ENCODE measurements at regions not wholly inside any gene's neighbourhood (a gene's known extent, or its start where the extent isn't known, plus 50 kb on each side); places are given as distances from the start of the nearest gene placed in this dataset.
A peak's percentile ranks its signal among the peaks of the same experiment; 100 is the strongest.

DNA sequence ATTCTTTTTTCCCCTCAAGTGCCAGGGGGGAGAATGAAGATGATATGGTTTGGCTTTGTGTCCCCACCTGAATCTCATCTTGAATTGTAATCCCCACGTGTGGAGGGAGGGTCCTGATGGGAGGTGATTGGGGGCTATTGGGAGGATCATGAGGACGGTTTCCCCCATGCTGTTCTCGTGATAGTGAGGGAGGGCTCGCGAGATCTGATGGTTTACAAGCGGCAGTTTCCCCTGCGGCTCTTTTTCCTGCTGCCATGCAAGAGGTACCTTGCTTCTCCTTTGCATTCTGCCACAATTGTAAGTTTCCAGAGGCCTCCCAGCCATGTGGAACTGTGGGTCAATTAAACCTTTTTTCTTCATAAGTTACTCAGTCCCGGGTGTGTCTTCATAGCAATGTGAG lies 173.7 kb downstream of the CAND1 start:
- Histone ChIP-seq H3K4me3 (ENCODE audit: low read depth, low read length) (no peak overlapping the region), H3K27ac (no peak overlapping the region), H3K79me2 (no peaks in the 10 kb centered on the region), H3K36me3 (ENCODE audit: control insufficient read depth, insufficient read depth, low read length) (no peaks in the 10 kb centered on the region), H3K4me2 (ENCODE audit: low read length) (peak overlapping the region; percentile 64), H3K9me3 (ENCODE audit: control insufficient read depth, low read length) (no peaks in the 10 kb centered on the region), H3K9ac (no peak overlapping the region), H3K4me1 (peaks cover 12% of the 10 kb centered on the region), H3K27me3 (ENCODE audit: control insufficient read depth, insufficient read depth, low read length) (no peaks in the 10 kb centered on the region), H2AFZ (peak overlapping the region; percentile 91)
- TF ChIP-seq, protein P1, sequence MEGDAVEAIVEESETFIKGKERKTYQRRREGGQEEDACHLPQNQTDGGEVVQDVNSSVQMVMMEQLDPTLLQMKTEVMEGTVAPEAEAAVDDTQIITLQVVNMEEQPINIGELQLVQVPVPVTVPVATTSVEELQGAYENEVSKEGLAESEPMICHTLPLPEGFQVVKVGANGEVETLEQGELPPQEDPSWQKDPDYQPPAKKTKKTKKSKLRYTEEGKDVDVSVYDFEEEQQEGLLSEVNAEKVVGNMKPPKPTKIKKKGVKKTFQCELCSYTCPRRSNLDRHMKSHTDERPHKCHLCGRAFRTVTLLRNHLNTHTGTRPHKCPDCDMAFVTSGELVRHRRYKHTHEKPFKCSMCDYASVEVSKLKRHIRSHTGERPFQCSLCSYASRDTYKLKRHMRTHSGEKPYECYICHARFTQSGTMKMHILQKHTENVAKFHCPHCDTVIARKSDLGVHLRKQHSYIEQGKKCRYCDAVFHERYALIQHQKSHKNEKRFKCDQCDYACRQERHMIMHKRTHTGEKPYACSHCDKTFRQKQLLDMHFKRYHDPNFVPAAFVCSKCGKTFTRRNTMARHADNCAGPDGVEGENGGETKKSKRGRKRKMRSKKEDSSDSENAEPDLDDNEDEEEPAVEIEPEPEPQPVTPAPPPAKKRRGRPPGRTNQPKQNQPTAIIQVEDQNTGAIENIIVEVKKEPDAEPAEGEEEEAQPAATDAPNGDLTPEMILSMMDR (IDR thresholded peaks at IDR 0.05), result no peak

DNA sequence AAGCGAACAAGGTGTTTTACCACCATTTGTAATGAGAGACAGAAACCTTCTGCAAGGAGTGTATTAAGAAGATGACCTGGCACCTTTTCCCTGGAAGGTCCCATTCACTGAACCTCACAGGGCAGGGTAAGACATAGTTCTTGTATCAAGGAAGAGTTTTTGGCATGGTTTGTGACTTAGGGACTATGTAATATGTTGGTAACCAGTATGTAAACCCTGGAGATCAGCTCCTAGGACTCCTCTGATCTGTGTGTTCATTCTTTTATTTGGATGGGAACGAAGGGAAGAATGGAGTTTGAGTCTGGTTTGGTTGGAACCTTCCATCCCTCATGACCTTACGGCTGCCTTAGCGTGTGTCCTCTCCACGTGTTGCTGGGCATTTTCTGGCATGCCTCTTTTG lies 175.4 kb downstream of the CAND1 start:
- H3K4me3 ChIP-seq (ENCODE audit: low read depth, low read length), result no peak overlapping the region
- no peak overlapping the region for H3K4me2 ChIP-seq (ENCODE audit: low read length)
- no peaks in the 10 kb centered on the region for H3K9me3 ChIP-seq (ENCODE audit: control insufficient read depth, low read length)
- H3K4me1 ChIP-seq, result peaks cover 12% of the 10 kb centered on the region
- H3K9ac ChIP-seq, result no peak overlapping the region
- no peaks in the 10 kb centered on the region for H3K27me3 ChIP-seq (ENCODE audit: control insufficient read depth, insufficient read depth, low read length)
- no peak overlapping the region for H3K27ac ChIP-seq
- H3K79me2 ChIP-seq, result no peaks in the 10 kb centered on the region
- TF ChIP-seq, protein P1 (IDR thresholded peaks at IDR 0.05), result no peak
- no peaks in the 10 kb centered on the region for H3K36me3 ChIP-seq (ENCODE audit: control insufficient read depth, insufficient read depth, low read length)
- H2AFZ ChIP-seq, result no peak overlapping the region

DNA sequence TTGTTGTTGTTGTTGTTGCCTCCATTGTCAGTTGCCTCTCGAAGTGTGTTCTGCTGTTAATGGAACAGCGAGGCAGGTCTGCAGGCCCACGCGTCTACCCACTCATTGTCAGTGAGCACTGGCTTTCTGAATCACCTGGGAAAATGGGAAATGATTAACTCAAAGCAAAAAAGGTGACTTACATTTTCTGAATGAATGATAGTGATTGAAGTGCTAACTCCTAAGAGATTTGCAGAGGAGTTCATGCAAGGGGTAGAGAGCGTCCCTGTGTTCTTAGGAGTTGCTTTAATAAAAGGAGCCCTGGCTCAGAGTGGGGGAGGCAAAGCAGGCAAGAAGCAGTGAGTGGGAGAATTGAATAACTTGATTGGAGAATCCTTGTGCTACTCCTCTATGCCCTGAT lies 177.6 kb downstream of the CAND1 start:
- Histone ChIP-seq H3K4me2 (ENCODE audit: low read length) (no peak overlapping the region), H3K9me3 (ENCODE audit: control insufficient read depth, low read length) (no peaks in the 10 kb centered on the region), H3K27me3 (ENCODE audit: control insufficient read depth, insufficient read depth, low read length) (no peaks in the 10 kb centered on the region), H3K4me1 (peaks cover 6% of the 10 kb centered on the region), H3K27ac (no peak overlapping the region), H3K36me3 (ENCODE audit: control insufficient read depth, insufficient read depth, low read length) (no peaks in the 10 kb centered on the region), H3K4me3 (ENCODE audit: low read depth, low read length) (no peak overlapping the region), H3K9ac (no peak overlapping the region), H2AFZ (no peak overlapping the region), H3K79me2 (no peaks in the 10 kb centered on the region)
- TF ChIP-seq, protein P1 (IDR thresholded peaks at IDR 0.05), result no peak

DNA sequence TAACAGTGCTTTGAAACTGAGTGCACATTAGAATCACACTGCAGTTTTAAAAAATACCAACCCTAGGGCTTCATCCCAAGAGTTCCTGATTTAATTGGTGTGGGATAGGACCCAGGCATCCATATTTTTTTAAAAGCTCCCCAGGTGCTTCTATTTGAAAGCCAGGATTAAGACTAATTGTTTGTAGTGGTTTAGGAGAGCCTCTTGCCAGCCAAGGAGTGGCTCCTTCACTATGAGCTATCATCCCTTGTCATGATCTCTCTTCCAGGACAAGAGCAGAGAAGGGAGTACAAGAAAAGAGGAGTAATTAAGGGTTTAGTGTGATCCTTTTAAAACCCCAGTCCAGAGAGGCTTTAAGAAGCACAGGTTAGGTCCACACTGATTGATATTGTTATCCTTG lies 178.0 kb downstream of the CAND1 start:
- H3K4me3 ChIP-seq (ENCODE audit: low read depth, low read length), result no peak overlapping the region
- no peaks in the 10 kb centered on the region for H3K36me3 ChIP-seq (ENCODE audit: control insufficient read depth, insufficient read depth, low read length)
- no peak overlapping the region for H3K27ac ChIP-seq
- no peak overlapping the region for H3K4me2 ChIP-seq (ENCODE audit: low read length)
- H3K4me1 ChIP-seq, result peaks cover 3% of the 10 kb centered on the region
- no peaks in the 10 kb centered on the region for H3K27me3 ChIP-seq (ENCODE audit: control insufficient read depth, insufficient read depth, low read length)
- H3K9ac ChIP-seq, result no peak overlapping the region
- no peak overlapping the region for H2AFZ ChIP-seq
- no peaks in the 10 kb centered on the region for H3K9me3 ChIP-seq (ENCODE audit: control insufficient read depth, low read length)
- no peaks in the 10 kb centered on the region for H3K79me2 ChIP-seq
- TF ChIP-seq, protein P1 (IDR thresholded peaks at IDR 0.05), result no peak

DNA sequence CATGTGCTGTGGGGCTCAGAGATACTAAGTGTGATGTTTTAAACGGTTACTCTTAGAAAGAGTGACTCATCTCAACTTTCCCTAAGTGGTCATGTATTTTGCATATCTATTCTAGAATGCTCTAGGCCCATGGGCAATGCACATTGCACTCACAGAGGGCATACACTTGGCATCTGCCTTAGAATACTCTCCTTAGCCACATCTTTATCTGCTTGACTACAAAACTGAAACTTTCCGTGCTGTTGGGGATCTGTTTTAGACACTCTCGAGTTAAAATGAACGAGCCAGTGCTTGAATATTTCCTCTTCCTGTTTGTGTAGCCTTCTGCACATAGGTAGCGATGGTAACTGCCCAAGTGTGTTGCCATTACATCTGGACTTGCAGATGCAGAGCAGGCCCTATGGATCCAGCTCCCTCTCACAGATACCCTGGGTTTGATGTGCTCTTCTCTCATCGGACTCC lies 180.5 kb downstream of the CAND1 start:
- H3K4me3 ChIP-seq (ENCODE audit: low read depth, low read length), result no peak overlapping the region
- H3K27me3 ChIP-seq (ENCODE audit: control insufficient read depth, insufficient read depth, low read length), result no peaks in the 10 kb centered on the region
- H3K9me3 ChIP-seq (ENCODE audit: control insufficient read depth, low read length), result no peaks in the 10 kb centered on the region

More for the DNA sequence above, 180.5 kb downstream of the CAND1 start:
- no peak overlapping the region for H2AFZ ChIP-seq
- no peak overlapping the region for H3K9ac ChIP-seq
- TF ChIP-seq, protein P1 (IDR thresholded peaks at IDR 0.05), result no peak
- no peaks in the 10 kb centered on the region for H3K79me2 ChIP-seq
- H3K4me1 ChIP-seq, result no peaks in the 10 kb centered on the region
- no peak overlapping the region for H3K4me2 ChIP-seq (ENCODE audit: low read length)
- no peaks in the 10 kb centered on the region for H3K36me3 ChIP-seq (ENCODE audit: control insufficient read depth, insufficient read depth, low read length)
- no peak overlapping the region for H3K27ac ChIP-seq
